SK-N-SH (cell line): ENCODE measurements at regions not wholly inside any gene's neighbourhood (a gene's known extent, or its start where the extent isn't known, plus 50 kb on each side); places are given as distances from the start of the nearest gene placed in this dataset.

Source experiments
- CTCF ChIA-PET: fragments of 300-600, 350-600 bp; formaldehyde crosslinking; extraction: SDS; loops from one replicate; lab custom pipeline; 2021; lab: Yijun Ruan, JAX
- POLR2A ChIA-PET: fragments of 350-600 bp; sonication (Branson Sonifier 250); formaldehyde crosslinking; extraction: SDS; loops from one replicate; lab custom pipeline; 2020; ENCODE audit warnings: antibody characterized with exemption, inconsistent platforms; lab: Yijun Ruan, JAX
- DNase-seq: peaks from one replicate; pipeline ENCODE4 v3.0.0; 2012
- H2AFZ ChIP-seq: fragments of 200-600 bp; sonication (generic); 2 replicates; pipeline ENCODE4 v1.8.1; 2016; ENCODE audit warnings: antibody characterized with exemption, mild to moderate bottlenecking, low read depth
- H3F3A ChIP-seq: fragments of 200-600 bp; sonication (generic); replicated peaks from 2 replicates; pipeline ENCODE3; 2016; ENCODE audit warnings: antibody characterized with exemption, mild to moderate bottlenecking; ENCODE audit not compliant: insufficient read depth
- H3K27ac ChIP-seq, 2 experiments: fragments of 200-500 bp in 1 of 2; fragments of 200-600 bp in 1 of 2; sonication (Bioruptor generic) in 1 of 2; sonication (generic), shearing (Covaris generic) in 1 of 2; 2 replicates each; pipeline versions ENCODE4 v1.5.1 to v1.6.1; 2014 to 2016; ENCODE audit warnings: low read depth in 2 of 2, inconsistent platforms in 1 of 2, low read length in 1 of 2, mild to moderate bottlenecking in 1 of 2, mixed read lengths in 1 of 2
- H3K27me3 ChIP-seq: fragments of 200-600 bp; sonication (generic), shearing (Covaris generic); 2 replicates; pipeline ENCODE4 v1.6.1; 2016; ENCODE audit warnings: mixed run types; ENCODE audit not compliant: insufficient read depth
- H3K36me3 ChIP-seq, 2 experiments: fragments of 200-500 bp in 1 of 2; fragments of 200-600 bp in 1 of 2; sonication (Bioruptor generic) in 1 of 2; sonication (generic) in 1 of 2; replicated peaks in 1 of 2; 2 replicates each; pipeline versions ENCODE3 to v1.5.1; 2014 to 2016; ENCODE audit warnings: low read length in 1 of 2, mild to moderate bottlenecking in 1 of 2; ENCODE audit not compliant: insufficient read depth in 2 of 2, control insufficient read depth in 1 of 2
- H3K4me1 ChIP-seq, 2 experiments: fragments of 200-500 bp in 1 of 2; fragments of 200-600 bp in 1 of 2; sonication (Bioruptor generic) in 1 of 2; sonication (generic), shearing (Covaris generic) in 1 of 2; 2 replicates each; pipeline versions ENCODE4 v1.5.1 to v1.6.1; 2014 to 2016; ENCODE audit warnings: low read depth in 1 of 2, low read length in 1 of 2, mixed run types in 1 of 2; ENCODE audit not compliant: insufficient read depth in 2 of 2, control insufficient read depth in 1 of 2
- H3K4me2 ChIP-seq: fragments of 200-600 bp; sonication (generic), shearing (Covaris generic); 2 replicates; pipeline ENCODE4 v1.6.1; 2017; ENCODE audit warnings: mixed run types
- H3K4me3 ChIP-seq, 2 experiments: fragments of 200-500 bp in 1 of 2; fragments of 200-600 bp in 1 of 2; sonication (Bioruptor generic) in 1 of 2; sonication (generic), shearing (Covaris generic) in 1 of 2; 2 replicates each; pipeline versions ENCODE4 v1.5.1 to v1.8.1; 2014 to 2016; ENCODE audit warnings: low read depth in 2 of 2, inconsistent platforms in 1 of 2, low read length in 1 of 2, mild to moderate bottlenecking in 1 of 2, mixed read lengths in 1 of 2, moderate library complexity in 1 of 2
- H3K79me2 ChIP-seq: fragments of 200-600 bp; sonication (generic); 2 replicates; pipeline ENCODE4 v1.8.1; 2017; ENCODE audit warnings: mild to moderate bottlenecking; ENCODE audit not compliant: insufficient read depth
- H3K9ac ChIP-seq: fragments of 200-600 bp; sonication (generic); 2 replicates; pipeline ENCODE4 v1.6.1; 2017; ENCODE audit warnings: mixed run types
- H3K9me2 ChIP-seq: fragments of 200-600 bp; sonication (generic); 2 replicates; pipeline ENCODE4 v1.6.1; 2017; ENCODE audit warnings: mixed run types
- H3K9me3 ChIP-seq: fragments of 200-600 bp; sonication (generic); 2 replicates; pipeline ENCODE4 v1.6.1; 2017; ENCODE audit warnings: mixed run types, mild to moderate bottlenecking, moderate library complexity
- H4K20me1 ChIP-seq: fragments of 200-600 bp; sonication (generic); 2 replicates; pipeline ENCODE4 v1.6.1; 2017; ENCODE audit warnings: mild to moderate bottlenecking, mixed run types; ENCODE audit not compliant: insufficient read depth
- CHD2 ChIP-seq: fragments of 150-350 bp; IDR thresholded peaks from 2 replicates; pipeline ENCODE4 v1.6.1; 2018; ENCODE audit warnings: low read length; ENCODE audit not compliant: partially characterized antibody
- CTCF ChIP-seq: fragments of 200-600 bp; sonication (generic); IDR thresholded peaks from 2 replicates; pipeline ENCODE4 v1.6.1; 2017; ENCODE audit warnings: antibody characterized with exemption, mild to moderate bottlenecking, moderate library complexity
- ELF1 ChIP-seq: IDR thresholded peaks from 2 replicates; pipeline ENCODE4 v1.4.0; 2012
- FOSL2 ChIP-seq: IDR thresholded peaks from 2 replicates; pipeline ENCODE4 v1.4.0; 2012; ENCODE audit warnings: low read depth, mild to moderate bottlenecking, moderate library complexity, borderline replicate concordance
- FOXJ3 ChIP-seq: sonication (generic); formaldehyde crosslinking; IDR thresholded peaks from 2 replicates; pipeline ENCODE4 v1.5.1; 2020; ENCODE audit warnings: mild to moderate bottlenecking, missing genetic modification reagents
- GABPA ChIP-seq: IDR thresholded peaks from 2 replicates; pipeline ENCODE4 v1.4.0; 2012; ENCODE audit warnings: low read depth, mild to moderate bottlenecking
- JUND ChIP-seq: IDR thresholded peaks from 2 replicates; pipeline ENCODE4 v1.4.0; 2012
- RCOR1 ChIP-seq: fragments of 150-350 bp; IDR thresholded peaks from 2 replicates; pipeline ENCODE4 v1.6.1; 2017; ENCODE audit warnings: antibody characterized with exemption, low read length
- SMC3 ChIP-seq: IDR thresholded peaks from 2 replicates; pipeline ENCODE4 v1.6.1; 2012; ENCODE audit warnings: low read depth, low read length, improper control_type of control experiment
- USF2 ChIP-seq: fragments of 150-350 bp; IDR thresholded peaks from 2 replicates; pipeline ENCODE4 v1.6.1; 2017; ENCODE audit warnings: antibody characterized with exemption, low read length, low read depth, borderline replicate concordance
- TF ChIP-seq, protein P1 (sequence below): fragments of 150-350 bp; IDR thresholded peaks from 2 replicates; pipeline ENCODE4 v1.6.1; 2016; ENCODE audit warnings: mild to moderate bottlenecking, low read depth, low read length
- TF ChIP-seq, protein P2 (sequence below): IDR thresholded peaks from 2 replicates; pipeline ENCODE4 v1.6.1; 2012; ENCODE audit warnings: mild to moderate bottlenecking, low read depth, low read length, moderate library complexity

- no peaks in the 10 kb centered on the region for H3K9me3 ChIP-seq
- no peaks in the 10 kb centered on the region for H4K20me1 ChIP-seq
- H3K4me2 ChIP-seq: no peak overlapping the region
- TF ChIP-seq FOXJ3 (CRISPR knock-in tag): no peak
- TF ChIP-seq, protein P1, sequence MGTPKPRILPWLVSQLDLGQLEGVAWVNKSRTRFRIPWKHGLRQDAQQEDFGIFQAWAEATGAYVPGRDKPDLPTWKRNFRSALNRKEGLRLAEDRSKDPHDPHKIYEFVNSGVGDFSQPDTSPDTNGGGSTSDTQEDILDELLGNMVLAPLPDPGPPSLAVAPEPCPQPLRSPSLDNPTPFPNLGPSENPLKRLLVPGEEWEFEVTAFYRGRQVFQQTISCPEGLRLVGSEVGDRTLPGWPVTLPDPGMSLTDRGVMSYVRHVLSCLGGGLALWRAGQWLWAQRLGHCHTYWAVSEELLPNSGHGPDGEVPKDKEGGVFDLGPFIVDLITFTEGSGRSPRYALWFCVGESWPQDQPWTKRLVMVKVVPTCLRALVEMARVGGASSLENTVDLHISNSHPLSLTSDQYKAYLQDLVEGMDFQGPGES: no peak
- TF ChIP-seq JUND: no peak
- TF ChIP-seq, protein P2, sequence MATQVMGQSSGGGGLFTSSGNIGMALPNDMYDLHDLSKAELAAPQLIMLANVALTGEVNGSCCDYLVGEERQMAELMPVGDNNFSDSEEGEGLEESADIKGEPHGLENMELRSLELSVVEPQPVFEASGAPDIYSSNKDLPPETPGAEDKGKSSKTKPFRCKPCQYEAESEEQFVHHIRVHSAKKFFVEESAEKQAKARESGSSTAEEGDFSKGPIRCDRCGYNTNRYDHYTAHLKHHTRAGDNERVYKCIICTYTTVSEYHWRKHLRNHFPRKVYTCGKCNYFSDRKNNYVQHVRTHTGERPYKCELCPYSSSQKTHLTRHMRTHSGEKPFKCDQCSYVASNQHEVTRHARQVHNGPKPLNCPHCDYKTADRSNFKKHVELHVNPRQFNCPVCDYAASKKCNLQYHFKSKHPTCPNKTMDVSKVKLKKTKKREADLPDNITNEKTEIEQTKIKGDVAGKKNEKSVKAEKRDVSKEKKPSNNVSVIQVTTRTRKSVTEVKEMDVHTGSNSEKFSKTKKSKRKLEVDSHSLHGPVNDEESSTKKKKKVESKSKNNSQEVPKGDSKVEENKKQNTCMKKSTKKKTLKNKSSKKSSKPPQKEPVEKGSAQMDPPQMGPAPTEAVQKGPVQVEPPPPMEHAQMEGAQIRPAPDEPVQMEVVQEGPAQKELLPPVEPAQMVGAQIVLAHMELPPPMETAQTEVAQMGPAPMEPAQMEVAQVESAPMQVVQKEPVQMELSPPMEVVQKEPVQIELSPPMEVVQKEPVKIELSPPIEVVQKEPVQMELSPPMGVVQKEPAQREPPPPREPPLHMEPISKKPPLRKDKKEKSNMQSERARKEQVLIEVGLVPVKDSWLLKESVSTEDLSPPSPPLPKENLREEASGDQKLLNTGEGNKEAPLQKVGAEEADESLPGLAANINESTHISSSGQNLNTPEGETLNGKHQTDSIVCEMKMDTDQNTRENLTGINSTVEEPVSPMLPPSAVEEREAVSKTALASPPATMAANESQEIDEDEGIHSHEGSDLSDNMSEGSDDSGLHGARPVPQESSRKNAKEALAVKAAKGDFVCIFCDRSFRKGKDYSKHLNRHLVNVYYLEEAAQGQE: no peak
- no peak for TF ChIP-seq CTCF
- TF ChIP-seq GABPA: no peak
- TF ChIP-seq RCOR1: no peak
- TF ChIP-seq ELF1: no peak
- no peak for TF ChIP-seq USF2
- no peak for TF ChIP-seq FOSL2
- TF ChIP-seq CHD2: no peak
- TF ChIP-seq SMC3: no peak
- TF ChIP-seq, all 33 proteins: peak for 0
- CTCF ChIA-PET: interaction anchor here (0.9 to 1.6 kb wide), 3 partner anchors 22 to 25 kb away, joined by 3 to 6 read pairs (median 3); no protein-coding TSS in a partner anchor
- H3K9ac ChIP-seq: no peak overlapping the region
- no peaks in the 10 kb centered on the region for H3K36me3 ChIP-seq
- H3F3A ChIP-seq: no peaks in the 10 kb centered on the region
- no peak for DNase-seq
- POLR2A ChIA-PET: no interaction called here
- H2AFZ ChIP-seq: no peak overlapping the region
- H3K4me3 ChIP-seq: no peak overlapping the region
- H3K9me2 ChIP-seq: no peaks in the 10 kb centered on the region
- H3K4me1 ChIP-seq: no peaks in the 10 kb centered on the region
- H3K27ac ChIP-seq: no peak overlapping the region
- no peaks in the 10 kb centered on the region for H3K79me2 ChIP-seq
- no peaks in the 10 kb centered on the region for H3K27me3 ChIP-seq
Measured at GRCh38 chr12:105729926-105730325, 399.4 kb downstream of the C12orf75 start.
